ENCODE measurements at regions not wholly inside any gene's neighbourhood (a gene's known extent, or its start where the extent isn't known, plus 50 kb on each side); places are given as distances from the start of the nearest gene placed in this dataset.

DNA sequence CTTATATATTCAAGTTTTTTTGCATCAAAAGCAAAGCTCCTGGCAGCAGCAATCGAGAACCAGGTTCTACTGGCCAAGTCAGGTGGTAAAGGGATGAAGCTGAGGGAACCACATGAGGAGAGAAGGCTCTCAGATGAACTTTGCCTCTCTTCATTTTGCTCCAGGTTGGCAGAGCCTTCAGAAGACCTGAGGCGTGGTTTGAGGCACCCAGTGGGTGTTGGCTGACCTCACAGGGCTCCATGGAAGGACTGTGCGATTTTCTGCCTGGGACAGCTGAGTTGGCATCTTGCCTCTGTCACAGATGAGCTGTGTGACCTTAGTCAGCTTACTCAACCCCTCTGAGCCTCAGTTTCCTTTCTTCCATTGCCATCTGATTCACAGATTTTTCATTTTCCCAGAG is 89.0 kb downstream of the INSIG2 start:
- FAIRE-seq: no peak

DNA sequence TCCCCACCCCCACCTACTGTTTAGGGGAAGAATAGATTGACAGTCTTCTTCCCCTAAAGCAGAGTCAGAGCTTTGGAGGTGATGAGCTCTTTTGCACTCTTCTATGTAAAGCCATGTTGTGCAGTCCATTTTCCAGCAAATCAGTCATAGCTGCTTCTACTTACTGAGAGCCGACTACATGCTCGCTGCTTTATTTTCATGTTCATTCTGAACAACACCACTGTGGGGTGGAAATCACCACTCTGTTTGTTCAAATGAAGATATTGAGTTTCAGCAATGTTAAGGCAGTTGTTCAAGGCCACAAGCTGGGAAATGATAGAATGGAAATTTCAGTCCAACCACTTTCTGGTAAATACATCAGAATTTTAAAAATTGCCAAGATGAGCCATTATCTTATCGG is 88.3 kb downstream of the INSIG2 start:
- no peak for FAIRE-seq

DNA sequence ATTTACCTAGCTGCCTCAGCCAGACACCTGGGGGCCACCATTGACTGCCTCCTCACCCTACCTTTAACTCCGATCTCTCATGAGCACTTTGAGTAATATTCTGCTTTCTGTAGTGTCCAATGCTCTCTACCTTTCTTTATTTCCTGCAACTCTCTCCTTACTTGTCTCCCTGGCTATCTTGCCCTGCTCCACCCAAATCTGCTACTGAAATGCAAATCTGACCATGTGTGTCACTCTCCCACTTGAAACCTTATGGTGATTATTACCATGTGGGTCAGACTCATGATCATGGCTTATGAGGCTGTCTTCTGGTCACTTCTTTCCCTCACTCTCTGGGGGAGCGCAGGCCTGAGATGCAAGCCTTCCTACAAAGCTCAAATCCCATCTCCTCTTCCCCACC is 83.3 kb downstream of the INSIG2 start:
- no peak for FAIRE-seq

- no peak for FAIRE-seq
Measured at GRCh38 chr2:118169359-118170005, 81.2 kb downstream of the INSIG2 start.

GRCh38 chr2:118168615-118169014 is 80.3 kb downstream of the INSIG2 start:
- FAIRE-seq: no peak

DNA sequence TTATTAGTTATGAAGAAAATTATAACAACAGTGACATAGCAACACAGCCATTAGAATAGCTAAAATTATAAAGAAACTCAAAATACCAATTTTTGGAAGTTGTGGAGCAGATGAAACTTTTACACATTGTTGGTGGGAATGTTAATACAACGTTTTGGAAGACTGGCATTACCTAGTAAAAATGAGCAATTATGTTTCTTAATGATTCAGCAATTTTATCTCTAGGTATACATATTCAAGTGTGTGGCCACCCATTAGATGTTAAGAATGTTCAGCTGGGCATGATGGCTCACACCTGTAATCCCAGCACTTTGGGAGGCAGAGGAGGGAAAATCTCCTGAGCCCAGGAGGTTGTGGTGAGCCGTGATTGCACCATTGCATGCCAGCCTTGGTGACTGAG is 78.8 kb downstream of the INSIG2 start:
- no peak for FAIRE-seq

DNA sequence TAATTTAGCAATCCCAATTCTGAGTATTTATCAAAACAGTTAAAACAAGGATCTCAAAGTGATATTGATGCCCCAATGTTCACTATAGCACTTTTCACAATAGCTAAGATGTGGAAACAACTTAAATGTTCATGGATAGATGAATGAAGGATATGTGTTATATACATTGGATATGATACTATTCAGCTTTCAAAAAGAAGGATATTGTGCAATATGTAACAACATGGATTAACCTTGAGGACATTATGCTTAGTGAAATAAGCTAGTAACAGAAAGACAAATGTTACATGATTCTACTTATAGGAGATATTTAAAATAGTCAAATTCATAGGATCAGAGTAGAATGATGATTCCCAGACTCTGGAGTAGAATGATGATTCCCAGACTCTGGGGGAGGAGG is 78.0 kb downstream of the INSIG2 start:
- FAIRE-seq: no peak

- no peak for FAIRE-seq
Measured at GRCh38 chr2:118165595-118165994, 77.3 kb downstream of the INSIG2 start.
